ENCODE measurements at regions not wholly inside any gene's neighbourhood (a gene's known extent, or its start where the extent isn't known, plus 50 kb on each side); places are given as distances from the start of the nearest gene placed in this dataset.

DNA sequence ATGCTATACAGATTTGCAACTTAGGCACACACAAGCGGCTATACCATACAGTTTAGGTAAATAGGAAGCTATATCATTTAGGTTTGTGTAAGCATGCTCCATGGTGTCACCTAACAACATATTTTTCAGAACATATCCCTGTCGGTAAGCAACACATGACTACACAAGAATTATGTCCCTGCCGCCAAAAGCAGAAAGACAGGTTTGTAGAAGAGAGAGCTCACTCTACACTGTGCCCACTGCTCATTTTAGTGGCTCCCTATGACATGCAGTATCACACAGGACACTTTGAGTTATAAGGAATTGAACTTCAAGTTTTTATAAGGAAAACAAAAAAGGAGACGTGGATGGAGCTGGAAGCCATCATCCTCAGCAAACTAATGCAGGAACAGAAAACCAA, 132.5 kb upstream of the KAZN start:
- DNase-seq, result no peak

DNA sequence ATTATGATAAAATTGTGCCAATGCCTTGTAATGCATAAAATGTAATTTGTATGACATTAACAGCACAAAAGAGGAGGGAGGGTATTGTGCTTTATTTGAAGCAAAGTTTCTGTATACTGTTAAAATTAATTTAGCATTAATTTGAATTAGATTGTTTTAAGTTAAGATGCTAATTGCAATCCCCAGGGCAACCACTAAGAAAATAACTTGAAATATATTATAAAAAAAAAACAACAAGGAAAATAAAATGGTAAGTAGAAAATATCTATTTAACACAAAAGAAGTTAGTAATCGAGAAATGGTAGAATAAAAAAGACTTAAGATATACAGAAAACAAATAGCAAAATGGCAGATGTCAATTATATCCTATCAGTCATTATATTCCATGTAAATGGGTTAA, 131.4 kb upstream of the KAZN start:
- no peak for DNase-seq

DNA sequence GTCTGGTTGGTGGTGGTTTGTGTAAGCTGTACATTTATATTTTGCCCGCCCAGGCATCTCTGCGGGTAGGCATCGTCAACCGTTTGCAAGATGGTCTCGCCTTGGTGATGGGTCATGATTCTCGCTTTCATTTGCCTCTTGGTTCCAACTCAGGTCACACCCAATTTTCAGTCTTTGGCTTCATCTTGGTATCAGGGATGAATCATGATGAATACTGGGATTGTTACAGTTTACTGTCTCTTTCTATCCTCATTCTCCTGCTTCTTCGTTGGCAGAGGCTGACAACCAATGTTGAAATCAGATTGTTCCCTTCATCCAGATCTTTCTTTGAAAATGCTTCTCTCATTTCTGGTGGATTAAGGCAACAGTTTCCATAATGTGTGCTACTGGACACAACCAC, 129.7 kb upstream of the KAZN start:
- no peak for DNase-seq

DNA sequence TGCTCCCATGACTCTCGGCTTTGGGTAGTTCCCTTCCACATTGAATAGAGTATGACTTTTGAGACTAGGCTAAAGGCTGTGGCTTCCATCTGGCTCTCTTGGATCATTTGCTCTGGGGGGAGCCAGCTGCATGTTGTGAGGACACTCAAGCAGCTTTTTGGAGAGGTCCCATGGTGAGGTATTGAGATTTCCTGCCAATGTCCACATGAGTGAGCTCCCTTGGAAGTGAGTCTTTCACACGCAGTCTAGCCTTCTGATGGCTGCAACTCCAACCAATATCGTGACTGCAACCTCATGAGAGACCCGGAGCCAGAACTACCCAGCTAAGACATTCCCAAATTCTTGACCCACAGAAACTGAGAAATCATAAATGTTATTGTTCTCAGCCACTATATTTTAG, 127.7 kb upstream of the KAZN start:
- no peak for DNase-seq

DNA sequence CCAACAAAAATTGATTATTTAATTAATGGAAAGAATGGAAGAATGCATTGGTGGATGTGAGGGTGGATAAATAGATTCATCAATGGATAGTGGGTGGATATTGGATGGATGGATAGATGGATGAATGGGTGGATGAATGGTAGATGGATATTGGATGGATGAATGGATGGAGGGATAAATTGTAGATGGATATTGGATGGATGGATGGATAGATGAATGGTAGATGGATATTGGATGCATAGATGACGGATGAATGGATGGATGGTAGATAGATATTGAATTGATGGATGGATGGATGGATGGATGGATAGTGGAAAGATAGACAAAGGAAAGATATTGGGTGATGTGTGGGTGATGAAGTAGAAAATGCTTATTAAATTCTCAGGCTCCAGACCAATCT, 123.6 kb upstream of the KAZN start:
- DNase-seq, result no peak

DNA sequence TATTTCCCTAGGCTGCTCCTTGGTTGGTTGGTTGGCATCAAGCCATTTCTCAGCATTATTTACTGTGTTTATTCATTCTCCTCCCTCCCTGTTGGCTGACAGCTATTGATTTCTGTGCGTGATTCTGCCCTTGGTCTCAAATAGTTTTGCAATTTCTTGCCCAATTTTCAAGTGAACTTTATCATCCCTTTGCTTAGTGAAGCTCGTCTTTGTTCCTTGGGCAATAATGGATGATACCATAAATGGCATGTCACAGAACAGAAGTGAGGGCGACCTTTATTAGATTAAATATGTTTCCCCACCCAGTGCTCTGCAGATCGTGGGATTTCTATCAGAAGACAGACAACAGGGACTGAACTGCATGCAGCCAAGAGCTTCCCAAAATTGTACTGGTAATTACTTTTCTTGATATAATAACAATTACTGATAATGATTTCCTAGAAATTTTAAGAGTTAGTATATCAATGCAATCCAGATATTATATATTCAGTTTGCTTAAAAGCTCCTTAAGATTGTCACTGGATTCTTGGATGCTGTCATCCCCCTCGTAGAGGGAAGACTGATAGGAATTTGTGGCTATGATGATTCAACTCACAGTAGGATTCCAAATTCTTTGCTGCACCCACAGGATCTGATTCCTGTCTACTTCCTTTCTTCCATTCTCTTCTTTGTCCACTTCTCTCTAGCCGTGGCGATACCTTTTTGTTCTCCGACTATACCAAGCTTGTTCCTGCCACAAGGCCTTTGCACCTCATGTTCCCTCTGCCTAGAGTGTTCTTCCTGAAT, 122.1 kb upstream of the KAZN start:
- DNase-seq, result no peak

DNA sequence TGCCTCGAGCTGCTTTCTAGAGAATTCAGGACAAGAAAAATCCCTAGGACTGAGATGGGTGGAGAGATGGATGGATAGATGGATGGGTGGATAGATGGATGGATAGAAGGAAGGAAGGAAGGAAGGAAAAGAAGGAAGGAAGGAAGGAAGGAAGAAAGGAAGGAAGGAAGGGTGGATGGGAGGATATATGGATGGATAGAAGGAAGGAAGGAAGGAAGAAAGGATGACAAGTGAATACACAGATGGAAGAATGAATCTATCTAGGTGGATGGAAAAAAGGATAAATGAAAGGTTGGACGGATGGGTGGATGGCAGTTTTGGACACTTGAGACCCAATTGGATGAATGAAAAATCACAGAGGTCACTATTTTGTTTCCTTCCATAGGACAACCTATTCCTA, 120.4 kb upstream of the KAZN start:
- no peak for DNase-seq

DNA sequence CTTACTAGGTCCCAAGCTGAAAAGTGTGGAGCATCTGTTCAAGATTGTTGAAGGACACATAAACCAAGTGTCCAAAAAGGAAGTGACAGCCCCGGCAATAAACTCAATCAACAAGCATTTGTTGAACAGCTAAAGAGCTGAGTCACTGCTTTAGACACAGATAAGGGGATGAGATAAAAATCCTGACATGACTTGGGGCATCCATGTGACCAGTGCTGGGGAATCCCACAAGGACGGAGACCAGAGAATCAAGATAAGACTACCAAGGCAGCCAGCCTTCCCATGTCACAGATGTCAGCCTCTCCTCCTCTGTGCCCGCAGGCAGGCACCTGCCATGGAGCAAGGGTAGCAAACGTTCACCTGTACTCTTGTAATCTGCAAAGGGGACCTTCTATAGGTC, 118.6 kb upstream of the KAZN start:
- DNase-seq, result no peak

DNA sequence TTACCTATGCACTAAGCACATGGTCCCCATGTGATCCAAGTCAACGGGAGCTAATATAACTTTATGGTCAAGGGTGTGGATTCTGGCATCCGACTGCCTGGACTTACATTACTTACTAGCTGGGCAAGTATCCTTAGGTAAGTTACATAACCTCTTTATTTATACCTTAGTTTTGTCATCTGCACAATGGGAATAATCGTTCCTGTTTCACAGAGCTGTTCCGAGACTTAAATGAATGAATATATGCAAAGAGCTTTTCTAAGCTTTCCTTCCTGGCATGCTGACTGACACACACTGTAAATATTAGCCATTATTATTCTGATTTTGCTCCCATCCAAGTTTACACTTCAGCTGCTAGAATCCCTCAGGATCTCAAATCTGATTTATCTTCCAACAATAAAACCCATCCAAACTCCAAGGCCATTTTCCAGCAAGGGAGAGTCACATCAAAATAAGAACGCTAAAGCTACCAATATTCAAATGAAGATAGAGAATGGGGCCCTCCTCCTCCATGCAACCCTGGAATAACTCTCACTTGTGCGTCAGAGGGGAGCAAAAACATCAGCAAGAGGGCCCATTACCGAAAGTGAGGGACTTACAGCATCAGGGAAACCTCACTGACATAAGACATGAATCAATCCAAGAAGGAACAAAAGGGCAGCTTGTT, 115.6 kb upstream of the KAZN start:
- no peak for DNase-seq

DNA sequence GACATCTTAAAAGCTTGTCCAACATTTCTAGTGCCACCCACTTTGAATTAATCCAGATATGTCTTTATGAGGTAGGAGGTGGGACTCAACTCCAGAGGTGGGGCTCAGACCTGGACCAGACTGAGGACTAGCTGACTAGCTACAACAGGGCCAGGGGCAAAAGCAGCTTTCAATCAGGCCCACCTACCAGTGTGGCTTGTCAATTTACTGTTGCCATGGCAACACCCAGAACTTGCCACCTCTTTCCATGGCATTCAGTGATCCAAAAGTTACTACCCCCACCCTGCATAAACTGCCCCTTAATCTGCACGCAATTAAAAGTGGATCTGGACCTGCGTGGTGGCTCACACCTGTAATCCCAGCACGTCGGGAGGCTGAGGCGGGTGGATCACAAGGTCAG, 113.2 kb upstream of the KAZN start:
- no peak for DNase-seq

DNA sequence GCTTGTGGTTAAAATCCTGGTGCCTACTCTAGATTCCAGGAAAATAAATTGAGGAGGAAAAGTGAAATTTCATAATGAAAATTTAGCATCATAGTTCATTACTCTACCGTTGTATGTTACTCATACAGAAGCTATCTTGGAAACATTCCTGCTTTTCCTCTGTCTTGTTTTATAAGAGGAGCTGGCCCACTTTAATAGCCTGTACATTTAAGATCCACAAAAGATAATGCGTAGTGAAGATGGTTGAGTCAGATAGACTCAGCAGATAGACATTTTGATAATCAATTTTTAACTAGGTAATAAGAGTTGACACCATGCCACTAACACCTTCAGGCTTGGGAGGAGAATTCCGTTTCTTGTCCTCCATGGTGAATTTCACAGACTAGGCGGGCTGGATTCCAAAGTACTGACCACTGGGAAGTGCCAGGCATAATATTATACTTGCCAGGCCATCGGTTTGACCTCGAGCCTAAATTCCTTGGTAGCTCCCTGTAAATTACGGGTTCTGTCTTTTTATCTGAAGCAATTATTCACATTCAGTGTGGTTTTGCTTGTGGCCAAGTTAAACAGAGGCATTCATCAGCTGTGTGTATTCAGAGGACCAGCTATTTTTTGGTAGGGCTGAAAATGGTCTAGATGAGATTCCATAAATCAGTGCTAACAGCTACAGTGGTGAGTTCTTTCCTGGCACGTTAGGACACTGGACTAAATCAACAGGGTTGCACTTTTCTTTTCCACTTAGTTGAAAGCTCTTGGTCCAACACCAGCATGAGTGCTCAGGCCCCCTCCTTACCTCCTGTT, 111.9 kb upstream of the KAZN start:
- DNase-seq, result no peak

DNA sequence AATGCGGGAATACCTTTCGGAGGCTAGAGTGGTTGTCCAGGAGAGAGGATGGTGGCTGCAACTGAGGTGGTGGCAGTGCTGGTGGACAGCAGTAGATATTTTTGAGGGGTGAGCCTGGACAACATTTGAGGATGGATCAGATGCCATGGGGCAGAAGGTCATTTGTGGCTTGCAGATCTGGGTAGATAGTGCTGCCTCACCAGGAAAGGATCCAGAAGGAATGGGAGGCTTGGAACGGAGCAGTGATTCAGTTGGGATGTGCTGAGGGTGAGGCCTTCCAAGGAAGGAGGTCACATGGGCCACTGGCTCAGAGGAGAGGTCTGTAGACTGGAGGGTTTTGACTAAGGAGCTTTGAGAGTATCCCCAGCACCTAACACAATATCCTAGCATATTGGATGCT, 110.8 kb upstream of the KAZN start:
- no peak for DNase-seq

DNA sequence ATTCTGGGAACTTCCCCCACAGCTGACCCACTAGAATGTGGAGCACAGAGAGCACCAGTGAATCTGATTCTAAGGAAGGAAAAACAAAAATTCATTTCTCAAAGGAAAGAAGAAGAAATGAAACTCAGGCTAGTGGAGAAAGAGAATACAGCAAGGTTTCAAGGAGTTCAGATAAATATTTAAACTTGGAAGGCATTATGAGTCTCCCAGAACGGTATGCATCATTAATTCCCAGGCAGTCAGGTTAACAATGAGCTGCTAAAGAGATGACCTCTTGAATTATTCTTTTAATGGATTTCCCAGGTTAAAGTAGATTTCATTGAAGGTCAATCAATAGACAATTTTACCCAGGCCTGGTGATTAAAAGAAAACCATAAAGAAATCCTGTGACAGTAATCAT, 103.6 kb upstream of the KAZN start:
- no peak for DNase-seq

DNA sequence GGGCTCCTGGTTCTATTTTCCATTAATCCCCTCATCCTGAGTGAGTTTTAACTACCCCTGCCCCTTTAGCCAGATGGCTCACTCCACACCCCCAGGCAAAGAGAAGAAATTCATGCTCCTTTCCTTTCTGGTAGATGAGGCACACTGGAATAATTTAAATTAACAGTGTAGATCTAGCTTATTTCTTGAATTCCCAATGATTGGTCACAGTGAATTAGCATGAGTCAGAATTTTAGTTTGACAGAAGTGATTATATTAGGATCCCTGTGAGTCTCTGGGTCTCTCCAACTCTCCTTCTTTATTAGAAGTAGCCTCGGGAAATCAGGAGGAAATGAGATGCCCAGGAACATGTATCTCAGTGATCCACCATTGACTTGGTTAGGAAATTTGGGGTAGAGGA, 103.1 kb upstream of the KAZN start:
- no peak for DNase-seq

DNA sequence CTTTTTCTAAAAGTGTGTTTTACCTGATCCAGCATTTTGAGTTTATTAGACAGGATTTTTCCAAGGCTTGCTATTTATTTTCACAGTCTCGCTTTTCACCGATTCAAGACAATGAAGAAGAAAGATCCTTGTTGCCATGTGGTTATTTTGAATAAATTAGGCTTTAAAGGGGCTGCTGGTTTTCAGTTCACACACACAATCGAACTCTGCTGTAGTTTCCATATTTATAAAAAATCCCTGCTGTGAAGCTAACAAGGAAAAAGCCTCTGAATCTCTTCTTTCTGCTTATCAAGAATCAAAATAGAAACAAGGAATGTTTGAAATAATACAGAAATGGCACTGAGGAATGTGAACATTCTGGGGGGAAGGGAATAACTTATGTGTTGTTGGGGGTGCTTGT, 102.5 kb upstream of the KAZN start:
- DNase-seq, result no peak

DNA sequence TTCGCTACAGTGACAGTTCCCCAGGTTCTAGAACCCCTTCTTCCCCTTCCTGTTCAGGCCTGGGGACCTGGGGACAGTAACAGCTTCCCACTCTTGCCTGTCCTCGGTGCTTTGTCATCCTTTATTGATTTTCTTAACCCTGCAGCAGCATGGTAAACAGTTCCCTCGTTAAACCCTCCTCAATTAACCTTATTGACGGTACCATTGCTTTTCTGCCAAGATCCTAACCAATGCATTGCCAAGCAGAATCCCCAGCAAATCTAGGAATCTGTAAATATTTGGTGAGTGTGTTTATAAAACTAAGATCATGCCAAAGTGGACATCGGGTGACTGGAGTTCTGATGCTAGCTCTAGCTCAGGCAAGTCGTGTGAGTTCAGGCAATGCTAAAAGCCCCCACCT, 99.6 kb upstream of the KAZN start:
- no peak for DNase-seq

DNA sequence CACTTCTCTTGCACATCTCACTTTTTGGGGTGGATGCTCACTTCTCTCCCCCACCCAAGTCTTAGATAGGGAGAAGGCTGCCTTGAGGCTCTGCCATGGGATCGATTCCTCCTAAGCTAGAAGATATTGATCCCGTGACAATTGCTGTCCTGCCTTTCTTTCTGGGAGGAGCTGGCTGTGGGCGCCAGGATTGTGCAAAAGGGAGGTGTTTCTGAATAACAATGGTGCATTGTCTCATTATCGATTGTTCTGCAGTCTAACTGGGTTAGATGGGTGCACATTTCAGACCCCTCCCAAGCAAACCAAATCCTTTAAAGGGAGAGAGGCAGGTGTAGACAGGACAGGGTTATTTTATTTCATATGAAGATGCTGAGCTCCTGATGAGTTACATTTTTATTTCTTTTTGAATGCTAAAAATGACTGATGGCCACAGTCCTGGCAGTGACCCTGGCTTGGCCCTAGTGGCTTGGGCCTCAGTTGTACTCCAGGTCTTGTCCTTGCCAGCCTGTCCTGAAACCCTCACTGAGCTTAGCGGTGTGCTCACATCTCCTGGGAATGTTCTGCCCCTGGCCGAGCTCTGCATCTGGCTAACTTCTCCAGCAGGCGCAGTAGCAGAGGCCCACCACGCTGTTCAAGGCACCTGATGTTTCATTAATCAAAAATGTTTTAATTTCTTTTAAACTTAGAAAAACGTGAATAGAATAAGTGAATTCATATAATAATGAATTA, 99.0 kb upstream of the KAZN start:
- DNase-seq, result no peak

DNA sequence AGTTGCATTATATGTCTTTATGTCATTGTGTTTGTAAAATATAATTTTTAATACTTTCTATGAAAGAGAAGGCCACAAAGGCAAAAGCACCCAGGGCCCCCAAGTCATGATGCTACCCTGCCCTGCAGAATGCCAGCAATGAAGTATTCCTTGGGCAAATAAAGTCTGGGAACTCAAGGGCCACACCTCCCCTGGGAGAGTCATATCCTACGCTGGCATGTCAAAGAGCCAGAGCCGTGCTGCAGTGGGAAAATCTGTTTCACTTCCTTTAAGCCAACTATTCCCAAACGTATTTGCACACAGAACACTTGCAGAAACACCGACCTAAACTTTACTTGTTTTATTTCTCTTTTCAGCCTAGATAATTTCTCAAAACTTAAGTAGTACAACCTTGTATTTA, 98.4 kb upstream of the KAZN start:
- DNase-seq, result no peak

DNA sequence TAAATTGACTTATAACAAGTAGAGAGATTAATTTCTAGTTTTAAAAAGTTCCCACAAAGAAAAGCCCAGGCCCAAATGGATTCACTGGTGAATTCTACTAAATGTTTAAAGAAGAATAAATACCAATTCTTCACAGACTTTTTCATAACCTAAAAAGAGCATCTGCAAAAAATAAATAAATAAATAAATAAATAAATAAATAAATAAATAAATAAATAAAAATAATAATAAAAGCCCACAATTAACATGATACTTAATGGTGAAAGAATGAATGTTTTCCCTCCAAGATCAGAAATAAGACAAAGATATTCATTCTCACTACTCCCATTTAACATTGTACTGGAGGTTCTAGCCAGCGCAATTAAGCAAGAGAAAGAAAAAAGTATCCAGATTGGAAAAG, 97.6 kb upstream of the KAZN start:
- no peak for DNase-seq

DNA sequence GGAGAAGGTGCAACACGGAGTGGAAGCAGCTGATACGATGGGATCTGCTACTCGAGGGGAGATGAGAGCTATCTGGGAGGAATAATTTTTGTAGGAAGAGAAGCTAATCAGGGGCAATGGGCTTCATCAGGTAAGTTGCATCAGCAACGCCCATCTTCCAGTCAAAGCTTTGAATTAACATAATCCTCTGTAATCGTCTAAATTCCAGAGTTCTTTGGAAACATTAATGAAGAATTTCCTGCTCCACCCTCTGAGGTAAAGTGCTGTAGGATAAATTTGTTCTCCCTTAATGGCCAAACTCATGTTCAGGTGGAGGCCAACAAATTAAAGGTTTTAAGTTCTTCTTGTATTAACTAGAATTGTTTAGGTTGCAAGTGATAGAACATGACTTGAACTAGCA, 94.0 kb upstream of the KAZN start:
- DNase-seq, result no peak

DNA sequence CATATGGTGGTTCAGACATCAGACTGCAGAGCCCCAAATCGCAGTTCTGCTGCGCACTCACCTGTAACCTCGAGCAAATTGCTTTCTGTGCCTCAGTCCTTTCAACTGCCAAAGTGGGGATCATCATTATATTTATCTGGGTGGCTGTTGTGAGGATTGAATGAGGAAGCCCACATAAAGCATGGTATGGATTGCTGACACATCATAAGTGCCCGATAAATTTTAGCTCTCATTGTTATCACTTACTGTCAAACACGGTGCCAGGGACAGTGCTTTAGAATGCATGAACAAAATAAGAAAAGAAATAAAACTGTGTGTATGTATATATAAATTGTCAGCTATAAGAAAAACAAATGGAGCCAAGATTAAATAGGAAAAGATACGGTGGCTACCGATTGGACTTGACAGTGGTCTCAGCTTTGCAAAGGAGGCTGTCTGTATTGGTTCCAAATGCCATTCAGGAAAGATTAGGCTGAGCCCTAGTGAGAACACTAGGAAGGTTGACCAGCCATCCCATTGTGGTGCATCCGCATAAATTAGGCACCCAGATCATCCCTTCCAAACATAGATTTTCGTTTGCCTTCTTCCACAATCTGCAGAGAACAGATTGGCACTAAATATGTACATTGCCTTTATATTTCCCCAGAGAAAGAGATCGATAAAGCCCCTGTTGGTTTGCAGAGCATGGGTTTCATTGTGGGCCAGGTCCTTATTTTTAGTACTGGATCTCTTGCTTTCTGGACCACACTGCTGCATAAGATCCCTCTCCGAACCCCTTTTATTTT, 91.8 kb upstream of the KAZN start:
- DNase-seq, result no peak

DNA sequence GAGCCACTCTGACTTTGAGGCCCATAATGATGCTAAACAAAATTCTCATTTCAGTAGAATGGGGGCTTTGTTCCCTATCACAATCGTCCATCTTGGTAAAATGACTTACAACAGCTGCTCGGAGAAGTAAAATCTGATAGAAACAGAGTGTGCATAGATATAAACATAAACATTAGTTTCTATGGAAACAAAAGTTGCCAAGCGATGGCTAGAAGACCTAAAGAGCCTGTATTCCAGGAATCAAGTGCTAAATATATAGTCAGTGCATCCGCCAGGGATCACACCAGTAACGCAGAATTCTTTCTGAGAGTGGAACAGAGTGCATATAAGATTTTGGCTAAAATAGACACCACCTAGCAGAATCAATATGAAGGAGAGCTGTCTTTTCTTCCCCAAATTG, 91.2 kb upstream of the KAZN start:
- no peak for DNase-seq

DNA sequence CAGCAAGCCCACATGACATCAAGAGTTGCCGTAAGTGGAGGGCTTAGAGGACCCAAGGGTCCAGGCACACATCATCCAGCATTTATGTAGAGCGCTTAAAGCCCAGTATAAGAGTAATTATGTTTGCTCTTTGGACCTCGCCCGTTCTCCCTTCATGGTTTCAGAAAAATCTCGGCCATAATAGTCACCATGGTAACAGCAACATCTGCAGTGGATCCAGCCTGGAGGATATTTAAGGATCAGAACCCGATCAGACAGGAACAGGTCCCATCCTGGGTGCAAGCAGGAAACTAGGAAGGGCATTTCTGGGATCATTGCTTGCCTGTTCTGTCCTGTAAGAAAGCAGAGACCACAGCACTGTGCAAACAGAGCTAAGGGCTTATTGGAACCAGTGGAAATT, 89.9 kb upstream of the KAZN start:
- DNase-seq, result no peak

All from activated T-cell treated with anti-CD3 and anti-CD28 coated beads, Interleukin-2, amount 50 U/mL, for 48 hours (primary cell).